Astrocyte (in vitro differentiated cells and primary cell): ENCODE measurements at regions not wholly inside any gene's neighbourhood (a gene's known extent, or its start where the extent isn't known, plus 50 kb on each side); places are given as distances from the start of the nearest gene placed in this dataset.
"Not testable (repeated sequence)": the region's sequence is repeated elsewhere in the genome, so short reads cannot be mapped to it uniquely, and the experiment has no call there.

Experiments used
- DNase-seq: peaks from one replicate; pipeline ENCODE4 v3.0.0-alpha.2; 2010; ENCODE audit warnings: low read depth
- FAIRE-seq: peaks from 2 replicates; lab custom pipeline; 2011; peaks lifted over from hg19 to GRCh38; lab: Jason Lieb, UNC
- H2AFZ ChIP-seq: 2 replicates; pipeline ENCODE4 v1.6.0; 2012; ENCODE audit warnings: low read depth, low read length, inconsistent platforms
- H3K27ac ChIP-seq: 2 replicates; pipeline ENCODE4 v1.5.1; 2011; ENCODE audit warnings: low read depth, low read length, inconsistent platforms
- H3K27me3 ChIP-seq: 2 replicates; pipeline ENCODE4 v1.6.0; 2011; ENCODE audit warnings: low read length, inconsistent platforms; ENCODE audit not compliant: insufficient read depth
- H3K36me3 ChIP-seq: 2 replicates; pipeline ENCODE4 v1.5.1; 2011; ENCODE audit warnings: low read length, inconsistent platforms; ENCODE audit not compliant: insufficient read depth
- H3K4me1 ChIP-seq: 2 replicates; pipeline ENCODE4 v1.5.1; 2011; ENCODE audit warnings: low read length, inconsistent platforms; ENCODE audit not compliant: insufficient read depth
- H3K4me2 ChIP-seq: 2 replicates; pipeline ENCODE4 v1.6.0; 2012; ENCODE audit warnings: low read length, inconsistent platforms
- H3K4me3 ChIP-seq: 2 replicates; pipeline ENCODE4 v1.5.1; 2011; ENCODE audit warnings: low read depth, mild to moderate bottlenecking, low read length, inconsistent platforms; ENCODE audit not compliant: insufficient read depth
- H3K79me2 ChIP-seq: 2 replicates; pipeline ENCODE4 v1.6.0; 2012; ENCODE audit warnings: mild to moderate bottlenecking, low read length, inconsistent platforms; ENCODE audit not compliant: insufficient read depth
- H3K9ac ChIP-seq: 2 replicates; pipeline ENCODE4 v1.6.0; 2012; ENCODE audit warnings: mild to moderate bottlenecking, low read length, inconsistent platforms
- H3K9me3 ChIP-seq: 2 replicates; pipeline ENCODE4 v1.5.1; 2012; ENCODE audit warnings: low read depth, mild to moderate bottlenecking, low read length, inconsistent platforms; ENCODE audit not compliant: insufficient read depth
- H4K20me1 ChIP-seq: 2 replicates; pipeline ENCODE4 v1.6.0; 2012; ENCODE audit warnings: low read length, inconsistent platforms; ENCODE audit not compliant: insufficient read depth
- H3K27ac Mint-ChIP-seq: one replicate; pipeline ENCODE4 v1.8.0; 2021; ENCODE audit warnings: mild to moderate bottlenecking, mixed read lengths; ENCODE audit not compliant: unreplicated experiment
- H3K27me3 Mint-ChIP-seq: one replicate; pipeline ENCODE4 v1.8.0; 2021; ENCODE audit warnings: low read depth, mixed read lengths; ENCODE audit not compliant: unreplicated experiment
- H3K36me3 Mint-ChIP-seq: one replicate; pipeline ENCODE4 v1.8.0; 2021; ENCODE audit warnings: low read depth, mixed read lengths; ENCODE audit not compliant: unreplicated experiment
- H3K4me1 Mint-ChIP-seq: one replicate; pipeline ENCODE4 v1.8.0; 2021; ENCODE audit warnings: low read depth, mixed read lengths; ENCODE audit not compliant: unreplicated experiment
- H3K4me3 Mint-ChIP-seq: one replicate; pipeline ENCODE4 v1.8.0; 2021; ENCODE audit warnings: mild to moderate bottlenecking, moderate library complexity, mixed read lengths; ENCODE audit not compliant: unreplicated experiment
- H3K9me3 Mint-ChIP-seq: one replicate; pipeline ENCODE4 v1.8.0; 2021; ENCODE audit warnings: mild to moderate bottlenecking, mixed read lengths; ENCODE audit not compliant: unreplicated experiment

DNA sequence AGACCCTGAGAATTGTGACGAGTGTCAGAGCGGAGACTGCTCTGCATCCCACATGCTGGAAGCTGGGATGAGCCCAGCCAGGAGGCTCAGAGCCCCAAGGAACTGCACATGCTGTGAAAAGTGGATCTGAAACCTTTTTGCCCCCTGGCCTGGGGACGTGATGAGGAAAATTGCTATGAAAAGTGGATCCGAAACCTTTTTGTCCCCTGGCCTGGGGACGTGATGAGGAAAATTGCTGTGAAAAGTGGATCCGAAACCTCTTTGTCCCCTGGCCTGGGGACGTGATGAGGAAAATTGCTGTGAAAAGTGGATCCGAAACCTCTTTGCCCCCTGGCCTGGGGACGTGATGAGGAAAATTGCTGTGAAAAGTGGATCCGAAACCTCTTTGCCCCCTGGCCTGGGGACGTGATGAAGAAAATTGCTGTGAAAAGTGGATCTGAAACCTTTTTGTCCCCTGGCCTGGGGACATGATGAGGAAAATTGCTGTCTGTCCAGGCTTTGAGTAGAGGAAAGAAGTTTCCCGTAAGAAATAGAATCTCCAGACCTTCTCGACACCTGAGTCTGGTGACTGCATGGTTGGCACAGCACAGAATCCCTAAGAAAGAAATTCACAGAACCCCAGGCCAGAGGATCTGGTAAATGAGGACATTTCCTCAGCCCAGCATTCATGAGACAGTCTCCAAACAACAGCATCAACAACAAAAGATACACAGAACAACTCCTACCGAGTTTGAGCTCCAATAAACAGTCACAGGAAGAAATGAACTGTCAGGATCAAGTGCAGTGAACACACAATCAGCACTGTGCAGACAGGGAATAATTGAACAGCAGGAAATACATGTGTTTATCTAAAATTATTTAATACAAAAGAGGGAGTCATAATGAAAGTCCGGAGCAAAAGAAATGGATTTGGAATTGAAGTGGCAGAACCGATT, 188.8 kb downstream of the LAT start:
- H4K20me1 ChIP-seq, H3K4me3 Mint-ChIP-seq, H3K4me3 ChIP-seq, DNase-seq, H3K9me3 ChIP-seq, H3K4me1 ChIP-seq, H3K9ac ChIP-seq, H3K27ac ChIP-seq, H3K27me3 ChIP-seq, H3K27ac Mint-ChIP-seq, FAIRE-seq, H3K4me1 Mint-ChIP-seq, H3K4me2 ChIP-seq, H2AFZ ChIP-seq, H3K36me3 Mint-ChIP-seq, H3K36me3 ChIP-seq, H3K79me2 ChIP-seq: not testable (repeated sequence)
- H3K27me3 Mint-ChIP-seq, result peaks cover 20% of the 10 kb centered on the region
- H3K9me3 Mint-ChIP-seq, result peaks cover 14% of the 10 kb centered on the region

DNA sequence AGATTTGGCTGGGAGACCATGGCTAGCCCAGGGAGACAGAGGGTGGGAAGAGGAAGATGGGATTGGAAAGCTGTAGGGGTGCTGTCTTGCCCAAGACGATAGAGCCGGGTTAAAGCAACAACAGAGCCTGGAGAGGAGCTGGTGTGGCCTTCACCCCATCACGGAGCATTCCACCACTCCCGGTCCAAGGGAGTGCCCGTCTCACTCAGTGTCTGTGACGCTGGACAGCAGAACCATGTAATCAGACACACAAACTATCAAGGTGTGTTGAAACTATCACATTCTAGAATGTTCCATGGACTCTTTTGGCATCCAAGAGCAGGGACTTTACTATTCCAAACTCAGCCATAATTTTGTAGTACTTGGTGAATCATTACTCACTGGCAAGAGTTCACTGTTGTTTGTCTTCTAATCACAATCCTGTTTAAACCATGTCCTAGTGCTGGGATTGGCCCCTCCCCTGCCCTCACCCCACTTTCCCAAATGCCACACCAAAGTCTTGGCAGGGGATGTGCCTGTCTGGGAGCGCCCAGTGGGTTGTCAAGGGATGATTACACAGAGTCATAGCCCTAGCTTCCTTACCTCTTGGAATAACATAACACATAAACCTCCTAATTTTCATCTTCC, 187.4 kb downstream of the LAT start:
- Mint-ChIP-seq H3K9me3 (peaks cover 14% of the 10 kb centered on the region), H3K27me3 (peaks cover 15% of the 10 kb centered on the region)
- H3K27ac Mint-ChIP-seq, H3K27me3 ChIP-seq, H3K36me3 Mint-ChIP-seq, H3K4me3 Mint-ChIP-seq, H4K20me1 ChIP-seq, H3K4me3 ChIP-seq, H2AFZ ChIP-seq, DNase-seq, FAIRE-seq, H3K79me2 ChIP-seq, H3K9ac ChIP-seq, H3K27ac ChIP-seq, H3K4me2 ChIP-seq, H3K4me1 ChIP-seq, H3K36me3 ChIP-seq, H3K4me1 Mint-ChIP-seq, H3K9me3 ChIP-seq: not testable (repeated sequence)

DNA sequence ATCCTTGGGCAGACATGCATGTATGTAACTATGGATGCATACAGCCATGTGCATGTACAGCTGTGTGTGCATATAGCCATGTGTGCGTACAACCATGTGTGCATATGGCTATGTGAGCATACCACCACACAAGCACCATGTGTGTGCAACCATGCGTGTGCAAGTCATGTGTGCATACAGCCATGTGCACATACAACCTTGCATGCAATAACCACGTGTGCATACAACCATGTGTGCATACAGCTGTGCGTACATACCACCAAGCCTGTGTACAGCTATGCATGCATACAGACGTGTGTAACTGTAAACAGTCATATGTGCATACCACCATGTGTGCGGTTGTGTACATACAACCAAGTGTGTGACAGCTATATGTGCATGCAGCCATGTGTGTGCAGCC, 186.4 kb downstream of the LAT start:
- not testable (repeated sequence) for H3K27me3 ChIP-seq, H3K9me3 ChIP-seq, H3K36me3 Mint-ChIP-seq, H3K27ac ChIP-seq, H3K27ac Mint-ChIP-seq, H3K4me2 ChIP-seq, H3K4me1 ChIP-seq, H3K9ac ChIP-seq, DNase-seq, H2AFZ ChIP-seq, H3K4me3 Mint-ChIP-seq, H3K36me3 ChIP-seq, H3K79me2 ChIP-seq, H3K4me1 Mint-ChIP-seq, FAIRE-seq, H4K20me1 ChIP-seq, H3K4me3 ChIP-seq
- Mint-ChIP-seq H3K27me3 (peaks cover 19% of the 10 kb centered on the region), H3K9me3 (peaks cover 14% of the 10 kb centered on the region)

DNA sequence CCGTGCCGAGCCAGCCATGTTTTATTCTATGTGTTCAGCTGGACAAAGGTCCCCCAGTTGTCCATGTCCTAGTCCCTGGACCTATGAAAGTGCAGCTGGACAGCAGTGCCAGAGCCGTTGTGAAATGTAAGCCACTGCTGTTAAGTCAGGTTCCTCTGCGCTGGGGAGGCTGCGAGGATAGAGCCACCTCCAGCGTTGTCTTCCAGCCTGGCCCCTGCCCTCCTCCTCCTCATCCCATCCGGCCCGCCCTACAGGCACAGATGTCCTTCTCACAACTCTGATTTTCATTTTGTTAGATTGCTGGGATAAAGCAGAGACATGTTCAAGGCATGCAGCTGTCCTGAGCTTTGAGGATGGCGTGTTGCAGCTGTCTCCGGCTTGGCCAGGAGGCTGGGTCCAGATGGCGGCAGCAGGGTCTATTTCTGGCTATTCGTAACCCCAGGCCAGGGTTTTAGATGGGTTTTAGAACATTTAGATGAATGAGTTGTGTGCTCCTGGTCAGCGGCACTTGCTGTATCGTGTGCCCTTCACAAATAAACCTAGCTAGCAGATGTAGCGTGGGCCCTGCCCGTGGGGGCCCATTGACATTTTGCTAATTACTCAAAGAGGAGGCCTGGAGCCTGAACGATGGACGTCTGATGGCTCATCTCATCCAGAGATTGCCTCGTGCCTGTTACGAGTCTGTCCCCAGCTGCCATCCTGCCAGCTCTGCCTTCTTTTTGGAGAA, 185.7 kb downstream of the LAT start:
- H3K4me3 ChIP-seq, H3K9me3 ChIP-seq, H3K36me3 ChIP-seq, H3K4me3 Mint-ChIP-seq, H3K4me1 Mint-ChIP-seq, H3K4me2 ChIP-seq, H3K36me3 Mint-ChIP-seq, H3K27ac ChIP-seq, H4K20me1 ChIP-seq, FAIRE-seq, DNase-seq, H3K27me3 ChIP-seq, H3K27ac Mint-ChIP-seq, H3K4me1 ChIP-seq, H2AFZ ChIP-seq, H3K79me2 ChIP-seq, H3K9ac ChIP-seq: not testable (repeated sequence)
- peaks cover 14% of the 10 kb centered on the region for H3K9me3 Mint-ChIP-seq
- H3K27me3 Mint-ChIP-seq, result peaks cover 16% of the 10 kb centered on the region

DNA sequence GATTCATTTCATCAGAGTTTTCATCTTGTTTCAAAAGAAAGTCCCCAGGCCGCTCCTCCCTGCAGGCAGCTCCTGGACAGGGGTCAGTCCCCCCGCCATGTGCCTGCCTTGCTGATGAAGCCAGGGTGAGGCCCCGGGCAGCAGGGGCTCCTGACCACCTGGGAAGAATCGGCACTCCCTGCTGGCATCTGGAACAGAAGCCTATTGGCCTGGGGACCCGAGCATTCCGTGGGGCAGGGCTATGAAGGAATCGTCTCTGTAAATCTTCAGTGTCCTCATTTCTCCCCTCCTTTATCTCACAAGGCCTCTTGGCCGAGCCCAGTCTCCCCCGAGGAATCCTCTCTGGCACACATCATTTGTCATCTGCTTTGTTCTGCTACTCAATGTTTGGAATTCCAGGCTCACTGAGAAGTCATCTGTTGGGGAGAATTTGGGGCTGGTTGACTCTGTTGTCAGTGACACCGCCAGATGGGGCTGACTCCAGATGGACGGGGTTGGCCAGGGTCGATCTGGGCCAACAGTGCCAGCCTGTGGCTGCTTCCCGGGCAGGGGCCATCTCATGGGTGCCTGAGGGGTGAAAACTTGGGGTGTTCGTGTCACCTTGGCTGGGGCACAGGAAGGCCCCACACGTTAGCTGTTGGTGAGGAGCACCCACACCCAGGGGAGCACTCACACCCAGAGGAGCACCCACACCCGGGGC, 184.6 kb downstream of the LAT start:
- H3K9ac ChIP-seq, H3K4me3 Mint-ChIP-seq, H3K4me2 ChIP-seq, H3K36me3 ChIP-seq, H3K27me3 ChIP-seq, H3K79me2 ChIP-seq, H2AFZ ChIP-seq, H3K4me1 ChIP-seq, DNase-seq, H3K27ac ChIP-seq, FAIRE-seq, H3K36me3 Mint-ChIP-seq, H3K9me3 ChIP-seq, H4K20me1 ChIP-seq, H3K27ac Mint-ChIP-seq, H3K4me3 ChIP-seq, H3K4me1 Mint-ChIP-seq: not testable (repeated sequence)
- Mint-ChIP-seq H3K9me3 (peaks cover 11% of the 10 kb centered on the region), H3K27me3 (peaks cover 13% of the 10 kb centered on the region)
